HFF-Myc (cell line): ENCODE measurements at regions not wholly inside any gene's neighbourhood (a gene's known extent, or its start where the extent isn't known, plus 50 kb on each side); places are given as distances from the start of the nearest gene placed in this dataset.
A peak's percentile ranks its signal among the peaks of the same experiment; 100 is the strongest.

Experiments
- DNase-seq: peaks from one replicate; pipeline ENCODE4 v3.0.0-alpha.2; 2011; ENCODE audit warnings: low read depth; ENCODE audit errors: extremely low read depth
- H3K4me3 ChIP-seq: replicated peaks from 2 replicates; pipeline ENCODE4 v1.5.1; 2011; ENCODE audit warnings: low read depth, mild to moderate bottlenecking, control low read depth, low read length
- TF ChIP-seq, protein P1 (sequence below): IDR thresholded peaks from 2 replicates; pipeline ENCODE4 v1.5.1; 2012; ENCODE audit warnings: mild to moderate bottlenecking, low read depth, low read length, control low read depth; ENCODE audit errors: missing control alignments

GRCh38 chr1:175887981-175888428, 144.6 kb upstream of the TNR start:
- TF ChIP-seq, protein P1, sequence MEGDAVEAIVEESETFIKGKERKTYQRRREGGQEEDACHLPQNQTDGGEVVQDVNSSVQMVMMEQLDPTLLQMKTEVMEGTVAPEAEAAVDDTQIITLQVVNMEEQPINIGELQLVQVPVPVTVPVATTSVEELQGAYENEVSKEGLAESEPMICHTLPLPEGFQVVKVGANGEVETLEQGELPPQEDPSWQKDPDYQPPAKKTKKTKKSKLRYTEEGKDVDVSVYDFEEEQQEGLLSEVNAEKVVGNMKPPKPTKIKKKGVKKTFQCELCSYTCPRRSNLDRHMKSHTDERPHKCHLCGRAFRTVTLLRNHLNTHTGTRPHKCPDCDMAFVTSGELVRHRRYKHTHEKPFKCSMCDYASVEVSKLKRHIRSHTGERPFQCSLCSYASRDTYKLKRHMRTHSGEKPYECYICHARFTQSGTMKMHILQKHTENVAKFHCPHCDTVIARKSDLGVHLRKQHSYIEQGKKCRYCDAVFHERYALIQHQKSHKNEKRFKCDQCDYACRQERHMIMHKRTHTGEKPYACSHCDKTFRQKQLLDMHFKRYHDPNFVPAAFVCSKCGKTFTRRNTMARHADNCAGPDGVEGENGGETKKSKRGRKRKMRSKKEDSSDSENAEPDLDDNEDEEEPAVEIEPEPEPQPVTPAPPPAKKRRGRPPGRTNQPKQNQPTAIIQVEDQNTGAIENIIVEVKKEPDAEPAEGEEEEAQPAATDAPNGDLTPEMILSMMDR, result peak; percentile 86
- DNase-seq, result peak; percentile 5
- no peak overlapping the region for H3K4me3 ChIP-seq

DNA sequence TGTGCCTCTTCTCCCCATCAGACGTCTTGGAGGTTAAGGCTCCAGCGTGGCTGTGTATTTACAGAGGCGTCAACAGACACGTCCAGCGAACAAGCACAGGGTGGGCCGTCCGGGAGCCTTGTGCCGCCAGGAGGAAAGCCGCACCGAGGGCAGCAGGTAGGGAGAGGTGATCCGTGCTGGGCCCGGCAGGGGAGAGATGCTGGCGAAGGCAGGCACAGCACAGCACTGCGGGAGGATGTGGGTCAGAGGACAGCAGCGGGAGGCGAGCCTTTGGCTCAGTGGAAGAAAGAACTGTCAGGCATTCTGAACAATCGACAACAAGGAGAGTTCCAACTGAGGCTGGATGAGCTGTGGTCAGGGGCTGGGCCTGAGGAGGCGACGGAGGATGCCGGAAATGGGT, 144.1 kb upstream of the TNR start:
- H3K4me3 ChIP-seq, result no peak overlapping the region
- TF ChIP-seq, protein P1, result no peak
- DNase-seq, result no peak

GRCh38 chr1:175885326-175885725, 141.9 kb upstream of the TNR start:
- DNase-seq, result no peak
- TF ChIP-seq, protein P1, result no peak

DNA sequence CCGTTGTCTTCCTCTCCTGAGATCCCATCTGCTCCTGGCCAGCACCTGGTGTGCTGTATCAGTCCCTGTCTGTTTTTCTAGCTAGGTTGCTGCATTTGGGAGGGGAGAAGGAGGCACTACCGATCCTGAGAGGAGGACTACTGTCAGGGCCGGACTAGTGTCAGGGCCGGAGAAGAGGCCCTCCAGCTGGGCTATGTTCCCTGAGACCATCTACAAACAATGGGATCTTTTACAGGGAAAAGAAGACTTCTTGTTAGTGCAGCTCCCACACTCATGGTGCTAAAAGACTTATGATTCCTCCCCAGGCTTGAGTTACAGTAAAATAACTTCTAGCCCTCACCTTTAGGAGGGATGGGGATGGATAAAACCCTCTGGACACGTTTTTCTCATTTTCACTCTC, 141.0 kb upstream of the TNR start:
- no peak overlapping the region for H3K4me3 ChIP-seq
- no peak for DNase-seq
- TF ChIP-seq, protein P1, result no peak

More at GRCh38 chr1:175885326-175885725, 141.9 kb upstream of the TNR start:
- no peak overlapping the region for H3K4me3 ChIP-seq

- TF ChIP-seq, protein P1, result no peak
- no peak overlapping the region for H3K4me3 ChIP-seq
- no peak for DNase-seq
Measured at GRCh38 chr1:175882192-175882591, 138.8 kb upstream of the TNR start.

- TF ChIP-seq, protein P1, result no peak
- H3K4me3 ChIP-seq, result no peak overlapping the region
- DNase-seq, result no peak
Measured at GRCh38 chr1:175881246-175881976, 138.0 kb upstream of the TNR start.
